NCI-H2171 (cell line): ENCODE measurements at regions not wholly inside any gene's neighbourhood (a gene's known extent, or its start where the extent isn't known, plus 50 kb on each side); places are given as distances from the start of the nearest gene placed in this dataset.

ENCODE experiments used
- DNase-seq: peaks from one replicate; lab custom pipeline; 2025; lab: John Stamatoyannopoulos, UW

DNA sequence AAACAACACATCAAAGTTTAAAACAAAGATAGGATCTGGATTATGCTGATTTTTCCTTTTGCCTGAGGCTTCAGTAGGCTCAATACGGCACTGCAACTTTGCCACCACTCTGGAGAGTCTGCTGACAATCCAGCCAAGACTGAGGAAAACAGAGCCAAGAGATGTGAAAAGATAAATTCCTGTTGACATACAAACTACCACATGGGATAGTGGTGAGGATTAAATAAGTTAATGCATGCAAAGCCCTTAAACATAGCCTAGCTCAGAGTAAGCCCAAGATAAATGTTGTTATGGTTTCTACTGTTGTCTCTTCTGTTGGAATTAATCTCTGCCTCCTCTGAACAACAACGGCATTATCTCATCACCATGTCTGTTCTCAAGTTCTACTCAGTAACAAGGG, 245.9 kb upstream of the LMCD1 start:
- DNase-seq, result no peak

GRCh38 chr3:8256441-8257071, 245.1 kb upstream of the LMCD1 start:
- no peak for DNase-seq

DNA sequence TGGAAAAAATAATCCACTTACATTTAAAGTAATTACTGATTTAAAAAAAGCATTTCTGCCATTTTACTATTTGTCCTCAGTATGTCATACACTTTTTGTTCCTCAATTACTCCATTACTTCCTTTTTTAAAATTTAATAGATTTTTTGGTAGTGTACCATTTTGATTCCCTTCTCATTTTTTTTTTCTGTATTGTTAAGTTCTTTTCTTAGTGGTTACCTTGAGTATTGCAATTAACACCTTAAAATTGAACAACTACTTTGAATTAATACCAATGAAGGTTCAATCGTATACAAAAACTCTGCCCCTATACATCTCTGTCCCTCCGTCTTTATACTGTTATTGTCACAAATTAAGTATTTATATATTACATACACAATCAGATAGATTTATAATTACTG, 240.6 kb upstream of the LMCD1 start:
- DNase-seq, result no peak

DNA sequence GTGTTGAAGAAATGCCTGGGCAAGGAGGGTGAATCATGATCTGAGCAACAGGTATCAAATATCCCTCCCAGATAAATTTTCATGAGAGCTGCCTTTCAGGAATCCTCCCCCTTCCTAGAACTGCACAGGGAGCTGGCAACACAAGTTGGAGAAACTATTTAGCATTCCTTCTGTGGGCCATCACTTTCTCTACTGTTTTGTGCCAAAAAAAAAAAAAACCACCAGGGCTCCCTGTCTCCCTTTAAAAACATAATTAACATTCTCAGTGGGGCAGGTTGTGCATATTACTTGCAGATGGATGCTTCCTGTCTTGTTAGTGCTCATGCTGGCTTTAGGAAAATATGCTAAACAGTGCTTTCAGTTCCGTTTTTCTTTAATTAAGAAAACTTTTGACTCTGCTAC, 234.9 kb upstream of the LMCD1 start:
- DNase-seq, result no peak

GRCh38 chr3:8273479-8273878, 228.1 kb upstream of the LMCD1 start:
- no peak for DNase-seq

- DNase-seq, result no peak
Measured at GRCh38 chr3:8276056-8276455, 225.6 kb upstream of the LMCD1 start.

- no peak for DNase-seq
Measured at GRCh38 chr3:8276506-8276905, 225.1 kb upstream of the LMCD1 start.

GRCh38 chr3:8278448-8278847, 223.2 kb upstream of the LMCD1 start:
- no peak for DNase-seq

GRCh38 chr3:8279476-8279875, 222.1 kb upstream of the LMCD1 start:
- DNase-seq, result no peak

GRCh38 chr3:8279886-8280550, 221.6 kb upstream of the LMCD1 start:
- DNase-seq, result no peak

- DNase-seq, result no peak
Measured at GRCh38 chr3:8282541-8283165, 219.0 kb upstream of the LMCD1 start.

DNA sequence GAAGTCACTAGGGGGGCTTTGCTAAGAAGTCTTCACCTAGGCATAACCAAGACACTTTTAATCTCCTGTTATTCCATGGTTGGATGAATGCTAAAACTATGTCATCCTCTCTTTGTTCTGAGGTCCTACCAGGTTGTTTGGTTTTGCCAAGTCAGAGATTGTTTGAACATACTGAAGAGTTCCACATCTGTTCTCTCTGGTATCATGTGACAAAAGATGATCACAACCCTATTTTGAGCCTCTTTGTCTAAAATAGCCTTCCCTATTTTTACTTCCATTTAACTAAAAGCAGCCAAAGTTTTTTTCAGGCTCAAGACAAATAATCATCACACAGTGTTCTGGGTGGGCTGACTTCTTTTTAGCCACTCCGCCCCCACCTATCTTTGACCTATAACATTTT, 218.4 kb upstream of the LMCD1 start:
- DNase-seq, result no peak

DNA sequence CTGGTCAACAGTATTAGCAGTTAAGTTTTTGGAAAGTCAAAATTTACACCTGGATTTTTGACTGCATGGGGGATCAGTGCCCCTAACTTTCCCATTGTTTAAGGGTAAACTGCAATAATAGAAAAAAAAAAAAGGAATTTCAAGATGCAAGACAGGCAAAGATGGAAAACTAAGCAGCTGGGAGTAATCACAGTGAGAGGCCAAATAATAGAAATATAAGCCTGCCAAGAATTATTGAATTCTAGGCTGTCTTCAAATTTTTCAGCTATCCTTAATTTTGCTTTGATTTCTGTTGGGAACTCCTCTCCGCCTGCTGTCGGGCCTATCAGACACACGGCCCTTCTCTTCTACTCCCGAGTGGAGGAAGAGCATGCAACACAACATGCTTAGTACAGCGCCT, 215.5 kb upstream of the LMCD1 start:
- DNase-seq, result no peak

GRCh38 chr3:8286749-8287148, 214.9 kb upstream of the LMCD1 start:
- no peak for DNase-seq

DNA sequence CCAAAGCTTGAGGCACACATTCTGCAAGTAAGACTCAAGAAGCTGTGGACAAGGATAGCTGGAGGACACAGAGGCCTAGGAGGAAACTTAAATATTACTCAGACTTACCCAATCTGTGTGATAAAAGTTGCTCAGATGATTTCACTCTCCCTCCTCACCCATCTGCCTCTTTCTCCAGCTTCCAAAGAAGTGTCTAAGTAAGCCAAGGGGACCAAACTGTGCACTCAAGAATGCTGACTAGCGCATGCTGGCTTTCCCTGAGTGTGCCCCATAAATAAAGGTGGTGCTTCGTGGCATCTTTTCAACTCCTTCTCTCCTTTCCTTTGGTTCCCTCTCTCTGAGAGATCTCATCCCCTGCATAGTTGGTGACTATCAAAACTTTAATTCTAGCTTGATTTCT, 211.0 kb upstream of the LMCD1 start:
- DNase-seq, result no peak

- no peak for DNase-seq
Measured at GRCh38 chr3:8296461-8296860, 205.2 kb upstream of the LMCD1 start.

DNA sequence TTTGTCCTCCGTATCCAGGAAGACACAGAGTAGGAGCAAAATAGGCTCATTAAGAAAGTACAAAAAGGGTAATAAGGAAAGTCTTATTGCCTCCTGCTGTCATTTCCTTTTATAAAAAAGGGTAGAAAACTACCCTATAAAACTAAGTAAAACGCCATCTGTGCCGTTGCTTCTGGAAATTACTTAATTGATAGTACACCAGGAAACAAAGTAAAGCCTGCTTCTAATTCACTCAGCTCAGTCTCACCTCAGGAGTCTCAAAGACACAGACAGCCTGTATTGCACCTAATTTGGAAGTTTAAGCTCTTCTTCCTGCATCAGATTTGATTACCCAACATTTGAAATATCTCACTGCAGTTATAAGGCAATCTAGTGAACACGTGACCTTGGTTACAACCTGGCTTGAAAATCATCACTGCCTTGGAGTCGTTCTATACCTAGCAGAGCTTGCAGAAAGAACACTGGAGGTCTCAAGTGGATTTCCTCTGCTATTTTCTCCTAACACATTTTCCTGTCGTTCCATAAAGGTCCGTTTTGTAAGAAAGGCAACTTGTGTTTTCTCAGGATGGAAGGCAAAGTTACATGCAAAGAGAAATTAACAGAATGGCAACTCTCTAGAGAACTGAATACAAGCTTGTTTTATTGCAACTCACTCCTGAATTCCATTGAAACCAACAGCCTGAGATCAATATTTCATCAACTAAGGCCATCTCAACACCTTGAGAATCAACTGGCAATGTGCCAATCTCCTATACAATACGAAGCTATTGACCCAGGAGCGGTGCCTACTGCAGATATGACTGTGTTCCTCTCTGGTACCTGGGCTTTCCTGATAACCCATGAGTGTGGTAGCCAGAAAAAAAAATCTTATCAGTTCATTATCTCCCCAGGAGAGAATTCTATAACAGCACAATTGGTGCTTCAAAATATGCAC, 203.3 kb upstream of the LMCD1 start:
- no peak for DNase-seq

DNA sequence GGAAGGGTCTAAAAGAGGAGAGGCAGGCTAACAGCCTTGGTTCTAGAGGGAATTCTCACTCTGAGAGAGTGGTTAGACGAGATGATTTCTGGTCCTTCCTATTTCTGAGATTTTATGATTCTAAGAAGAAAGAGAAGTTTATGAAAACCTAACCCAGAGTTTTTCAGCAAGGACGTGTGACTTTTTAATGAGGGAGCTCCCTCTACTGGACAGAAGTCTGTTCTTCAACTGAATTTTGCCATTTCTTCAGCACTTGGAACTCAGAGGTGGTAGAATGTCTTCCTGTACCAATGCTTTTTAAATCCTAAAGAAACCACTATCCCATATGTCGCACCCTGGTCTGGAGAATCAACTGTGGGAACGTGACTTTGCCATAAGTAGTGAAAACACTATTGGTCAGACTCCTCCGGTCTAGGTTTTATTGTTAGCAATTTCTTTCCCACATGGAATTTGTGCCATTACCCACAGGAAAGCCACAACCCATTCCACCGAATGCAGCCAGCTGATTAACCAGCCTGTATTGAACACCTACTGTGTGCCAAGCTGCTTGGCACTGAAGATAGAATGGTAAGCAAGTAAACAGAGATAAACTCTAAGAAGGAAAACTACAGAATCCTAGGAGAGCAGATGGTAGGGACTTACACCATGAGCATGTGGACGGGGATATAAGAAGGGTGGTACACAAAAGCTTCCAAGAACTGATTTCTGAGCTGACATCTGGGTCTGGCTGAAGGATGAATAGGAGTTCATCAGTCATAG, 199.5 kb upstream of the LMCD1 start:
- DNase-seq, result no peak

GRCh38 chr3:8303466-8303865, 198.2 kb upstream of the LMCD1 start:
- no peak for DNase-seq

GRCh38 chr3:8305371-8305770, 196.3 kb upstream of the LMCD1 start:
- DNase-seq, result no peak

DNA sequence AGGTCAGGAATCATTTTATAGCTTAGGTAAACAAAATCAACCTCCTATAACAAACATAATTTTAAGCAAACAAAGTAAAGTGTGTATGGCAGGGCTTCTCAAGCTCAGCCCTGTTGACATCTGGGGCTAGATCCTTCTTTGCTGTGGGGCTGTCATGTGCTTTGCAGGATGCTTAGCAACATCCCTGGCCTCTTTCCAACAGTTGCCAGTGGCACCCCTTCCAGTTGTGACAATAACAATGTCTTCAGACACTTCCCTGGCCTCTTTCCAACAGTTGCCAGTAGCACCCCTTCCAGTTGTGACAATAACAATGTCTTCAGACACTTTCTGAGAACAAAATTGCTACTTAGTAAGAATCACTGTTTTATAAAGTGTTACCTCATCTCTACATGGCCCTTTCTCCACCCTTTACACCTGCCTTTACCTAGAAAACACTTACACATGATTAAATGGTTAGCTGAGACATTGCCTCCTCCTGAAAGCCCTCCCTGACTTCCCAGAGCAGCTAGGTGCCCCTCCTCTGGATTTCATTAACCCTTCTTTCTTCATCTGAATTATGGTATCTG, 194.0 kb upstream of the LMCD1 start:
- no peak for DNase-seq

- no peak for DNase-seq
Measured at GRCh38 chr3:8311321-8311720, 190.3 kb upstream of the LMCD1 start.
